ENCODE measurements at regions not wholly inside any gene's neighbourhood (a gene's known extent, or its start where the extent isn't known, plus 50 kb on each side); places are given as distances from the start of the nearest gene placed in this dataset.
"Not testable (repeated sequence)": the region's sequence is repeated elsewhere in the genome, so short reads cannot be mapped to it uniquely, and the experiment has no call there.

DNA sequence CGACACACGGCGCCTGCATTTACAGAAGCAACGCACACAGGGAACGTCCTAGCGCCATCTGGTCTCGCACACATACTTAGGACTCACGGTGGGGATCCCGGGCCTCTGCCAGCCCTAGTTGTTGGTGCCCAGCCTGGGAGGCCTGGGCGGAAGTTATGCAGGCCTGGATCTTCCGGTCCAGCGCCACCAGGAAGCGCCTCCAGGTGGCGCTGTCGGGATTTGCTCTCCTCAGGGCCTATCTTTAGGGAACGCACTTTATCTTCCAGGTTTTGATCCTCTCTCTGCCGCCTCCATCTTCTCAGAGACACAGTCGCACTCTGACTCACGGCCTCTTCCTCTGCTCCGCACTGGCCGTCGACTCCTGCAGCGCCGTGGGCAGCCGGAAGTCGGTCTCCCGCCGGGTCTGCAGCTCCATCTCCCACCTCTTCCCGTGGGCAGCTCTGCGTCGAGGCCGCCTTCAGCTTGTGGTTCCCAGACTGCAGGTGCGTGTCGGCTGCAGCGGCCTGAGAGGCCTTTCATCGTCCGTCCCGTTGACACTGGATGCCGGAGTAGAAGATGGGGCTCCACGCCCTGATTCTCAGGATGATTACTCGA lies 760.4 kb downstream of the TMEM121 start:
- Histone ChIP-seq H3K4me3 (no peak overlapping the region), H3K27ac (no peak overlapping the region), H3K4me1 (no peaks in the 10 kb centered on the region), H3K36me3 (no peaks in the 10 kb centered on the region), H3K27me3 (no peaks in the 10 kb centered on the region), H3K9me3 (no peaks in the 10 kb centered on the region)
- TF ChIP-seq, protein P1, sequence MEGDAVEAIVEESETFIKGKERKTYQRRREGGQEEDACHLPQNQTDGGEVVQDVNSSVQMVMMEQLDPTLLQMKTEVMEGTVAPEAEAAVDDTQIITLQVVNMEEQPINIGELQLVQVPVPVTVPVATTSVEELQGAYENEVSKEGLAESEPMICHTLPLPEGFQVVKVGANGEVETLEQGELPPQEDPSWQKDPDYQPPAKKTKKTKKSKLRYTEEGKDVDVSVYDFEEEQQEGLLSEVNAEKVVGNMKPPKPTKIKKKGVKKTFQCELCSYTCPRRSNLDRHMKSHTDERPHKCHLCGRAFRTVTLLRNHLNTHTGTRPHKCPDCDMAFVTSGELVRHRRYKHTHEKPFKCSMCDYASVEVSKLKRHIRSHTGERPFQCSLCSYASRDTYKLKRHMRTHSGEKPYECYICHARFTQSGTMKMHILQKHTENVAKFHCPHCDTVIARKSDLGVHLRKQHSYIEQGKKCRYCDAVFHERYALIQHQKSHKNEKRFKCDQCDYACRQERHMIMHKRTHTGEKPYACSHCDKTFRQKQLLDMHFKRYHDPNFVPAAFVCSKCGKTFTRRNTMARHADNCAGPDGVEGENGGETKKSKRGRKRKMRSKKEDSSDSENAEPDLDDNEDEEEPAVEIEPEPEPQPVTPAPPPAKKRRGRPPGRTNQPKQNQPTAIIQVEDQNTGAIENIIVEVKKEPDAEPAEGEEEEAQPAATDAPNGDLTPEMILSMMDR (IDR thresholded peaks at IDR 0.05), result no peak
- 85% methylated on average over 41 of the region's 41 CpGs for WGBS
- no peak for DNase-seq (ENCODE audit: low spot score in 2 of 2)

- TF ChIP-seq POLR2A (IDR thresholded peaks at IDR 0.05) (no peak), EP300 (IDR thresholded peaks at IDR 0.05) (no peak), POLR2AphosphoS5 (IDR thresholded peaks at IDR 0.05) (no peak)
- TF ChIP-seq, protein P1 (IDR thresholded peaks at IDR 0.05), result no peak
- no peak for DNase-seq (ENCODE audit: low spot score in 2 of 2)
- Histone ChIP-seq H3K27ac (no peak overlapping the region), H3K4me3 (no peak overlapping the region), H3K9me3 (no peaks in the 10 kb centered on the region), H3K4me1 (no peaks in the 10 kb centered on the region), H3K36me3 (no peaks in the 10 kb centered on the region), H3K27me3 (no peaks in the 10 kb centered on the region)
- WGBS, result 89% methylated on average over 29 of the region's 29 CpGs
Observed at GRCh38 chr14:106287506-106287905, 761.1 kb downstream of the TMEM121 start.

GRCh38 chr14:106291626-106292025 lies 765.2 kb downstream of the TMEM121 start:
- H3K27ac ChIP-seq, result no peak overlapping the region
- 54% methylated on average over 2 of the region's 2 CpGs for WGBS
- DNase-seq (ENCODE audit: low spot score in 2 of 2), result no peak
- H3K4me1 ChIP-seq, result no peaks in the 10 kb centered on the region
- H3K36me3 ChIP-seq, result no peaks in the 10 kb centered on the region
- H3K9me3 ChIP-seq, result no peaks in the 10 kb centered on the region
- TF ChIP-seq, protein P1 (IDR thresholded peaks at IDR 0.05), result no peak
- TF ChIP-seq POLR2AphosphoS5 (IDR thresholded peaks at IDR 0.05), result no peak
- TF ChIP-seq EP300 (IDR thresholded peaks at IDR 0.05), result no peak
- no peak for TF ChIP-seq POLR2A (IDR thresholded peaks at IDR 0.05)
- no peaks in the 10 kb centered on the region for H3K27me3 ChIP-seq
- no peak overlapping the region for H3K4me3 ChIP-seq

DNA sequence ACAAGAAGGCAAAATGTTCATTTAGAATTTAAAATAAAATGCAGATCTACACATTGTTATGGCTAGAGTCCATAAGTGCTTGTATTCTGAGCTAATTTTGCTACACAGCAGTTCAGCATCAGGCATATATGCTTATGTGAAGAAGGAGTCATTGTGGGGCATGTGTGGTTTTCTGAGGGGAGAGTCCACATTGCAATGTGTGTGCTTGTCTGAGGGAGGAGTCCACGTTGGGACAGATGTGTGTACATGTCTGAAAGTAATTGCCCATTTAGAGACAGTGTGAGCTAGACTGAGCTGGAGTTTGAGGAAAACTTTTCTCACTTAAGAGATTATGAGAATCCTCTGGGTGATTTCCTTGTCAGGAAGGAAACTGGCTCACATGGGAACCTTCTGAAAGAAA lies 767.9 kb downstream of the TMEM121 start:
- DNase-seq (ENCODE audit: low spot score in 2 of 2), result no peak
- 13% methylated on average over 1 of the region's 1 CpG for WGBS

DNA sequence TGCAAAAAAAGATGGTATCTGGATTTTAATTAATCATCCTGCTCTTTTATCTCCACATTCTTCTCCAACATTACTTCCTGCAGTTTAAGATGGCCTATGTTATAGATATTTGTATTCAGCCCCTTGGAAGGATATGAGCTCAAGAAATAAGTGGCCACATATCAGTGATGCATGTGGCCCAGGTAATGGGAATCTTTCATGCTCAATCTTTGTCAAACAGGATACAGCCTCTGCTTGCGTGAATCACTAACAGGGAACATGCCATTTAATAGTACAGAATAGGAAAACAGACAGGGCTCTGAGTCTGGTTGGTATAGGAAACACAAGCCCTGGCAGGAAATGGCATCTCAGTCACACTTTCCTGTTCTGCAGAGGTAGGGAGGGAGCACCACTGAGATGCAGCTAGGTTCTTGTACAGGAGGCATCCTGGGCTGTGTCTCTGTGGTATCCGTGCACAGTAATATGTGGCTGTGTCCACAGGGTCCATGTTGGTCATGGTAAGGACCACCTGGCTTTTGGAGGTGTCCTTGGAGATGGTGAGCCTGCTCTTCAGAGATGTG lies 774.6 kb downstream of the TMEM121 start:
- H3K4me1 ChIP-seq; H3K27me3 ChIP-seq; H3K27ac ChIP-seq; DNase-seq (ENCODE audit: low spot score in 2 of 2); H3K9me3 ChIP-seq; H3K4me3 ChIP-seq; H3K36me3 ChIP-seq: not testable (repeated sequence)
- WGBS, result 77% methylated on average over 2 of the region's 2 CpGs

More for the DNA sequence above, 767.9 kb downstream of the TMEM121 start:
- Histone ChIP-seq H3K27me3 (no peaks in the 10 kb centered on the region), H3K4me1 (no peaks in the 10 kb centered on the region), H3K4me3 (no peak overlapping the region), H3K27ac (no peak overlapping the region), H3K36me3 (no peaks in the 10 kb centered on the region), H3K9me3 (no peaks in the 10 kb centered on the region)
- no peak for TF ChIP-seq EP300 (IDR thresholded peaks at IDR 0.05)
- TF ChIP-seq, protein P1 (IDR thresholded peaks at IDR 0.05), result no peak

DNA sequence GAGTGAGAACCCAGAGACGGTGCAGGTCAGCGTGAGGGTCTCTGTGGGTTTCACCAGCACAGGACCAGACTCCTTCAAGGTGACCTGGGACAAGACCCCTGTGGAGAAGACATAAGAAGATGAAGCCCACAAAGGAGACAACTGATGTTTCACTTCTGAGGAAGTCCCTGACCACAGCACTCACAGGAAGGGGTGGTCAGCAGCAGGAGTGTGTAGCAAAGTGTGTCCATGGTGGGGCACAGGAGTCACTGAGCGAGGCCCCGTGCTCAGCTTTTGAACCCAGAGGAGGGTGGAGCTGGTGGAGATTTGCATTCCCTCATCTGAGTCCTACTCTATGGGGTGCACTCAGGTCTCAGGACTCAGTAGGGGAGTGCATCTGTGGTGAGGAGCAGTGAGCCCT lies 775.2 kb downstream of the TMEM121 start:
- not testable (repeated sequence) for H3K9me3 ChIP-seq; DNase-seq (ENCODE audit: low spot score in 2 of 2); H3K4me3 ChIP-seq; H3K27me3 ChIP-seq; H3K27ac ChIP-seq; H3K36me3 ChIP-seq; H3K4me1 ChIP-seq
- 88% methylated on average over 4 of the region's 4 CpGs for WGBS
